Cortex of kidney (tissue), 1 donor: ENCODE measurements at regions not wholly inside any gene's neighbourhood (a gene's known extent, or its start where the extent isn't known, plus 50 kb on each side); places are given as distances from the start of the nearest gene placed in this dataset.
"Not testable (repeated sequence)": the region's sequence is repeated elsewhere in the genome, so short reads cannot be mapped to it uniquely, and the experiment has no call there.

ENCODE experiments used
- DNase-seq: peaks from one replicate; lab custom pipeline; 2025; lab: John Stamatoyannopoulos, UW

- DNase-seq = no peak
Observed at GRCh38 chr3:72535772-72536171, 312.5 kb downstream of the SHQ1 start.

GRCh38 chr3:72533591-72534473, 314.4 kb downstream of the SHQ1 start:
- no peak for DNase-seq

DNA sequence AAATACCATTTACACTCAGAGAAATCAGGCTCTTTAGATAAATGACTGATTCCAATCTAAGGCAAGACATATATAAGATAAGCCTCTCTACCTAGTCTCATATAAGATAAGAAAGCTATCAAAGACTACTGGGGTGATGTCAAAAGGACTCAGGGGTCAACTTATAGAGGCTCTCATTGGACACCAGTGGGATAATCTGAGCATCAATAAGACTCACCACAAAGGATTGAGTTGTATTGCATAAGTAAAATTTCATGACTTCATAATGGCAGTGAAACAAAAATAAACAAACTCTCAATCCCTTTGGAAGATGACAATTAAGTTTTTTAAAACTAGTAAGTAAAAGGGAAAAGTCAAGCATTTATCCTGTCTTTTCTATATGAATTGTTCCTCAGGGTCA, 317.8 kb downstream of the SHQ1 start:
- no peak for DNase-seq

DNA sequence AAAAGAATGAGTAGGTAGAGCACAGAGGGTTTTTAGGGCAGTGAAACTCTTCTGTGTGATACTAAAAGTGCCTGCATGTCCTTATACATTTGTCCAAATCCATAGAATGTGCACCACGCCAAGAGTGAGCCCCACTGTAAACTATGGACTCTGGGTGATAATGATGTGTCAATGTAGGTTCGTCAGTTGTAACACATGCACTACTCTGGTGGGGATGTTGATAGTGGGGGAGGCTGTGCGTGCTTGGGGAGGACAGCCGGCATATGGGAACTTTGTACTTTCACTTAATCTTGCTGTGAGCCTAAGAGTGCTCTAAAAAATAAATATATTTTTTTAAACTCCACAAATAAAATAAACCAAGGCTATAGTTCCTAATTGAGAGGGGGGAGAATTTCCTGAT, 319.2 kb downstream of the SHQ1 start:
- DNase-seq = no peak

GRCh38 chr3:72523429-72524151, 324.7 kb downstream of the SHQ1 start:
- DNase-seq = no peak

- DNase-seq = no peak
Observed at GRCh38 chr3:72520690-72521308, 327.4 kb downstream of the SHQ1 start.

- DNase-seq = no peak
Observed at GRCh38 chr3:72519946-72520604, 328.2 kb downstream of the SHQ1 start.

DNA sequence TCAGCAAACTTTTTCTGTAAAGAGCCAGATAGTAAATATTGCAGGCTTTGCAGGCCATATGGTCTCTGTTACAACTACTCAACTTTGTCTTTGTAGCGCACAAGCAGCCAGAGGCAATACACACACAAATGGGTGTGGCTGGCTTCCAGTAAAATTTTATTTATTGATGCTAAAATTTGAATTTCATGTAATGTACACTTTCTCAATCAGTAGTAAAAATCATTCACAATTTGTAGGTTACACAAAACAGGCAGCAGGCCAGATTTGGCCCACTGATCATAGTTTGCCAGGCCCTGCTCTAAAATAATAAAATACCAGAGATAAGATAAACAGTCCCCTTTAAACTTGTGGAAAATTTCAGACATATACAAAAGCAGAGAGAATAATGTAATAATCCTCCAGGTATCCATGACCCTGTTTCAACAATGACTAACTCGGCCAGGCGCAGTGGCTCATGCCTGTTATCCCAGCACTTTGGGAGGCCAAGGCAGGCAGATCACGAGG, 330.3 kb downstream of the SHQ1 start:
- DNase-seq = no peak

DNA sequence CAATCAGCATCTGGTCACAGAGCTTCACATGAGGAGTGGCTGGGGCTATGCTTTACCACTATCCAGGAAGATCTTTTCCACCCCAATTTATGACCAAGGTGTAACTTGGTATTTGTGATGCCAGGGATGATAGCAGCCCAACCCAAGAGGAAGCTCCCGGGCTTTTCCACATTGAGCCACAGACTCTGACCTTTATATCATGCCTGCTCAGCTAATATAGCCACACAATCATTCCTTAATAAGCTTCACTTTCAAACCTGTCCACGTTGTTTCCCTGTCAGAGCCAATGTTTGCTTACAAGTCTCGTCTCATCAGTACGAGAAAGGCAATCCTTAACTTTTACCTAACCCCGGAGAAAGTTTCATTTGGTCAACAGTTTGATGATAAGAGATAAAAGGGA, 330.9 kb downstream of the SHQ1 start:
- DNase-seq = no peak

DNA sequence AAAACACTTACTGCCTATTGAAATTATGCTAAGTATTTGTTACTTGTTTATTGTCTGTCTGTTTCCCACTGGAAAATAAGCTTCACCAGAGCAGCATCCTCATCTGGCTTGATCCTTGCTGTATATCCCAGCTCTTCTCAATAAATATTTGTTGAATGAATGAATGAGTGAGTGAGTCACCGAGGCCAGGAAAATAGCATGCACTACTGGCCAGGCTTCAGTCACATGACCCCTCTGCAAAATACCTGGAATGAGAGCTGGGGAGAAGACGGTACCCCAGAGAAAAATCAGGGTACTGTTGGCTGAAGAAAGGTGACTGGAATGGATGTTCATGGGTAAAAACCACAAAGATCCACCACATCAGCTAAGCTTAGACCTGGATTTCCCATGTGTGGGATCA, 331.9 kb downstream of the SHQ1 start:
- no peak for DNase-seq

DNA sequence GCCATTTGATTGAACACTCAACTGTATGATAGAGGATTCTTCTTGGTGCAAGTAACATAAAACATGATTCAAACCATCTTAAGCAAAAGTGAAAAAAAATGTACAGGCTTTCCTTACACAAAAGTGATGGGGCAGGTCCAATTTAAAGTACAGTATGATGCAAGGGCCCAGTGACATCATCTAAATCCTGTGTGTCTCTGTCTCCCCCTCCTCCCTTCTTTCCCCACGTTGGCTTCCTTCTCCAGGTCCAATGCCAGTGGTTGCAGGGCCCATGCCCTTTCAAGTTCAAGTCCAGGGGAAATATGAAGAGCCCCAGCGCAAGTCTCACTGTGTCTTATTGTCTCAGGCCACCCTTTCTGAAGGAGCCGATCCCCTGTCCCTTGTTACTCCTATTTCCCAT, 332.3 kb downstream of the SHQ1 start:
- no peak for DNase-seq

DNA sequence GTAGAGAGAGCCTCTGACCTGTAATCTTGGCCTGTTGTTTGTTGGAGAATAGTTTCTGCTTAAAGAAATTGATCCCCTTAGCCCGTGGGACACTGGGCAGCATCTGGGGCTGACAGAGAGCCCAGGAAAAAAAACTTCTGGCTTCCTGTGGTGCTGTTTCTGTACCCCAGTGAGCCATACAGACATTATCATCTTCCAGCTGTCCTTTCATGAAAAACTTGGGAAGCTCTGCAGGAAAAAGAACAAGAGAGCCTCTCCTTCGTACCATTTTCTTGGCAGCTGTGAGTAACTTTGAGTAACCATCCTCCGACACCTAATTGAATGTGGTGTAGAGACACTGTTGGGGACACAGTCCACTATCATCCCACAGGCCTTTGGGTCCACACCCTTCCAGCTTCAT, 333.0 kb downstream of the SHQ1 start:
- DNase-seq = no peak

DNA sequence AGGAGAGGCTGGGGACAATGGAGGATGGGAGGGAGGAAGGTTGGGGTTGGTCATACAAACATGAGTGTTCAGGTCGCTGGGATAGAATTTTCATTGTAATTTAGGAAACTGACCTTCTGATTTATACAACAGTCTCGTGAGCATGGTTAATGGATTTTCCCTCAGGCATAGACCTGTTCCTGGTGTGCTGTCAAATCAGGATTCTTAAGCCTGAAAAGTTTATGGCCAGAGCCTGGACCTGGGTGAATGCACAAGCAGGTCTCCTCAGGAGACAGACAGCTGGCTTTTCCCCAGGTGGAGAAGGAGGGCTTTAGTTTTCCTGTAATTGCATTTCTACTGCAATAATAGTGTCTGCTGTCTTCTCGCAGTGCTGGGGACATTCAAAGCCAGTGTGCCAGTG, 338.0 kb downstream of the SHQ1 start:
- no peak for DNase-seq

DNA sequence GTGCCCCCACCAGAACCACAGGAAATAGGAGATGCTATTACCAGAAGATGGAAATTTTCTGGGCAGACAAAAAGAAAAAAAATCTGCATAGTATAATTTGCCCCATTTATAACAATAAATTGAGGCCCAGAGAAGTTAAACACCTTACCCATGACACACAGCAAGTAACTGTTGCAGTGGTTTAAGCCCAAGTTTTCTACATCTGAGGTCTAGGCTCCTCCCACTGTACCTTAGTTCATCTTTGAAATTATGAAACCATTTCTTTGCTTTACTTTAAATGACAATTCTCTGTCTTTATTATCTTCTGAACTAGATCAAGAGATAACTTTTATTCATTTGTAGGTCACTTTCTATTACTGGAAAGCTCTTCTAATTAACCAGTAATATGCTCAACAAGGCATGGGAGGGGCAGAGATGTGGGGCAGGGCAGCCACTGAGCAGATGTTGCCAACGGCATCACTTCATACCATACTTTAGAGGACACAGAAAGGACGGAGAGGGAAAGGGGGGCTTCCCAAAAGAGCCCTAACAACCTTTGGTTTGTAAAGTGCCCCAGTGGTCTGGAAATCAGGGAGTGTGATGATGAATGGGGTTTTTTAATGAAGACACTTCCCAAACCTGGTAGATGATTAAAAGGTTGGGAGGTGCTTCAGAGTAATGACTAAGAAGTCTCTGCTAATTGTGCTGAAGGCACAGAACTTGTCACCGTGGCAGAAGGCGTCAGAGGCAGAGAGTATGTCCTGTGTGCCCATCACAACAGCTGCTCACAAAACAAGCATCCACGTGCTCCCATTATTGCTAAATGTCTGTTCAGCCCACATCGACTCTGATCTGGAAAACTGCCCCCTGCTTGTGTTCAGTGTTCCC, 342.5 kb downstream of the SHQ1 start:
- no peak for DNase-seq

DNA sequence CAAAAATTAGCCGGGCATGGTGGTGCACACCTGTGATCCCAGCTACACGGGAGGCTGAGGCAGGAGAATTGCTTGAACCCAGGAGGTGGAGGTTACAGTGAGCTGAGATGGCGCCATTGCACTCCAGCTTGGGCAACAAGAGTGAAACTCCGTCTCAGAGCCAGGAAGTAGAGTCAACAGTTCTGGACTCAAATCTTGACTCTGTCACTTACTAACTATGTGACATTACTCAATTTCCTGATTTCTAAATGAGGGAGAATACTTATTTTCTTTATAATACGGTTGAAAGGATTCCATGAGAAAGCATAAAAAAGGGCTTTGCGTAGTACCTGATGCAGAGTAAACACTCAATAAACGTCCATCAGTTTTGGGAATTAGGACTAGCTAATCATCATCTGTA, 350.7 kb downstream of the SHQ1 start:
- DNase-seq = not testable (repeated sequence)

DNA sequence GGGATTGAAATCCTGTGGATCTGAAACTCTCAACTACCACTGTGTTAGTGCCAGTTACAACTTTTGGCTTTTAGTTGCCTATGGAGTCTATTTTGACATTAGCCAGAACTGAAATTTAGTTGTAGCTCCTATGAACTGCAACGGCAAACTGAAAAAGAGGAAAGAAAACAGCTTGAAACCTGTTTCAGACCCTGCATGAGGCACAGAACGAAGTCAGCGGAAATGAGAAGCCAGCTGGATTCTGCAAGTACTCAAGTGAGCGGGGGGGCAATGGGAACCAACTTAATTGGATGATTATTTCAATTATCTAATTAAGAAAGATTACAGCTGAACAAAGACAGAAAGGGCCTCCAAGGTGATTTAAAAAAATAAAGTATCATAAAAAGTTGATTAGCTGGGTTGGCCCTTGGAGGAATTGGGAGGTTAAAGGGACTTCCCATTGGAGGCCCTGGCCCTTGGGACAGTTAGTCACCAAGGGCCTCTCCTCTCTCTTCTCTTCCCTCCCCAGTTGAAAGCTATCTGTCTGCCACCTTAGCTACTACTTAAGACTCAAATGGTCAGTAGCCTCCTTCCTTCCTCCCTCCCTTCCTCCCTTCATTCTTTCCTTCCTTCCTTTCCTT, 352.1 kb downstream of the SHQ1 start:
- no peak for DNase-seq

DNA sequence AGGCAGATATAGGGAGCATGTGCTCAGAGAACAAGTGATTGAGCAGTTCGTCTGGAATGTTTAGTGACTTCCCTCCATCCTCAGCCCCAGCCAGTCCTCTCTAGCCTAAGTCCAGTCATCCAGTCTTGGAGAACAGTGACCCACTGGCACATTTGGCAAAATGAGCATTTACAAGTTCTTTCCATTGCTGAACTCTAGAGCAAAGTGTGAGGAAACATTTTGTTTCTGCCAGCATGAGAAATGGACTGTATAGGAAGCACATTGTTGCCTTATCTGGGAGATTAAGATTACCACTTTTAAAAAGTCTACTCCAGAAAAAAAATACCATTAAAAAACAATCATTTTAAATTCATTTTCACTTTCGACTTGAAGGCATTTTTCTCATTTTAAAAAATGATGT, 353.6 kb downstream of the SHQ1 start:
- DNase-seq = no peak

GRCh38 chr3:72494130-72494529, 354.1 kb downstream of the SHQ1 start:
- DNase-seq = no peak

DNA sequence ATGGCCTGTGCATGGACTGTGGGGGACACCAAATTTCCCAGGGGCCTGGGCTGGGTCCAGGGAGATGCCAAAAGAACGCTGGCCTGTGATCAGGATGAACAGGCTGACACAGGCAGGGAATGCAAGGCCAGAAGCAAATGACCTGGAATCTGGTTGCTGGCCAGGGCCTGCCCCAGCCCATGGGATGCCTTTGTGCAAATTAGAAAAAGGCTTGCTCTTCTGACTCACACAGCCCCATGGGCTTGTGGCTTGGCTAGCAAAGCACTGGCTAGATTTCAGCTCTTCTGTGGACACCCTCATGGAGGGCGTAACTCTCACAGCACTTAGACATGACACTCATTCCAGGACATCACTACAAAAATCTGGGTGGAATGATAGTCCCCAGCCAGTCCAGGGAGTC, 356.0 kb downstream of the SHQ1 start:
- no peak for DNase-seq

GRCh38 chr3:72490688-72491435, 357.4 kb downstream of the SHQ1 start:
- no peak for DNase-seq
